ENCODE measurements at regions not wholly inside any gene's neighbourhood (a gene's known extent, or its start where the extent isn't known, plus 50 kb on each side); places are given as distances from the start of the nearest gene placed in this dataset.
"Not testable (repeated sequence)": the region's sequence is repeated elsewhere in the genome, so short reads cannot be mapped to it uniquely, and the experiment has no call there.

DNA sequence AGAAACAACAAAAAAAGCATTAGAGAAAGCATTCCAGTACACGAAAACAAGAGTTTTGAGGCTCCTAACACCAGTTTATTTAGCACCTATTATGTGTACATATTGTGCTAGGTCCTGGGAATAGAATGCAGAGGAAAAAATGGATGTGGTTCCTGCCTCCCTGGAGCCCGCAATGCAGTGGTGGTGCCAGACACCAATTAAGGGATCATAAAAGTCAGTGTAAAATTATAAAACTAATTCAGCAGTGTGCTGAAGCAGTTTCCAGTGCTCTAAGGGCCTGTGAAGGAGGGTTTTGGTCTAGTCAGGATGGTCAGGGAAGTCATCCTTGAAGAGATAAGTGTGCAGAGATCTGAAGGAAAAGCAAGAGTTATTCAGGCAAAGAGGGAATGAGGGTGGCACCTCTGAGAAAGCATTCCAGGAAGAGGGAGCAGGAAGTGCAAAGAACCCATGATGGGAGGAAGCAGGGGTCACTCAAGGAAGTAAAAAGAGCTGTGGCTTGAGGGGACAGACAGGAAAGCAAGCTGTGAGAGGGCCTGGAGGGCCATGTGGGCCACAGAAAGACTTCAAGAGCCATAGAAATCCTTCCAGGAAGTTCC lies 65.2 kb upstream of the IFNLR1 start:
- Histone ChIP-seq H3K4me3 (ENCODE audit: low read length) (no peak overlapping the region), H3K36me3 (ENCODE audit: control insufficient read depth, insufficient read depth, low read length, severe bottlenecking) (no peaks in the 10 kb centered on the region), H3K9me3 (ENCODE audit: control insufficient read depth, low read length) (peaks cover 22% of the 10 kb centered on the region), H3K27me3 (replicated peaks; ENCODE audit: control insufficient read depth, insufficient read depth, low read length) (peaks cover 13% of the 10 kb centered on the region), H3K9ac (ENCODE audit: low read length) (no peak overlapping the region), H3K4me1 (ENCODE audit: control insufficient read depth, insufficient read depth, low read length) (no peaks in the 10 kb centered on the region)
- DNase-seq (ENCODE audit: low read depth) = no peak

DNA sequence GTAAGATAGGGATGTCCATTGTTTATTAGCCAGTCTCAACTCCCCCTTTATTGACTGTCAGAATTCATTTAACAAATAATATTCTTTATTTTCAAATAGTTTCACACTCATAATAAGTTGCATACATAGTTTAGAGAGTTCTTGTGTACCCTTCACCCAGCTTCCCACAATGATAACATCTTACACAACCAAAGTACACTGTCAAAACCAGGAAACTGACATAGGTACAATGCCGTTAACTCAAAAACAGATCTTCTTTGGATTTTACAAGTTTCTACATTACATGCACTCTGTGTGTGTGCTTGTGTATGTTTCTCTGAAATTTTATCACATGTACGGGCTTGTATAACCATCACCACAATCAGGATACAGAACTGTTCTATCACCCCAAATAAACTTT lies 64.4 kb upstream of the IFNLR1 start:
- Histone ChIP-seq H3K9ac (ENCODE audit: low read length) (no peak overlapping the region), H3K9me3 (ENCODE audit: control insufficient read depth, low read length) (peaks cover 14% of the 10 kb centered on the region)

DNA sequence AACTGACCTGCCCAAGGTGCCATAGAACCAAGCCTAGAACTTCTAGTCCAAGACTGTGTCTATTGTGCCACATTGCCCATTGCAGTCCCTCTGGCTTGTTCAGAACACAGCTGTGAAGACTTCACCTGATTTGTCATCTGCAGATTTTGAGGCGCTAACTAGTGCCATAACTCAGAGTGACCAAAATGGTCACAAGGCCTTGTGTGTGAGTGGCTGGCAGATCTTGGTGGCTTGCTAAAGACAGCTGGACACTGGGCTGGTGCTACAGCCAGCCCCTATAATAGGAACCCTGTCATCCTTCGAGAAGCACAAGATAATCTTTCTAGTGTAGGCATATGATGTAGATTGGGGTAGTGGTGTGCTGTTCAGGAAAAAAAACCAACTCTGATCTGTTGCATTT lies 63.7 kb upstream of the IFNLR1 start:
- H3K27me3 ChIP-seq (replicated peaks; ENCODE audit: control insufficient read depth, insufficient read depth, low read length) = peaks cover 8% of the 10 kb centered on the region
- H3K36me3 ChIP-seq (ENCODE audit: control insufficient read depth, insufficient read depth, low read length, severe bottlenecking) = no peaks in the 10 kb centered on the region
- DNase-seq (ENCODE audit: low read depth) = no peak
- H3K4me3 ChIP-seq (ENCODE audit: low read length) = no peak overlapping the region
- H3K4me1 ChIP-seq (ENCODE audit: control insufficient read depth, insufficient read depth, low read length) = no peaks in the 10 kb centered on the region
- H3K9ac ChIP-seq (ENCODE audit: low read length) = no peak overlapping the region
- peaks cover 10% of the 10 kb centered on the region for H3K9me3 ChIP-seq (ENCODE audit: control insufficient read depth, low read length)

More for the DNA sequence above, 64.4 kb upstream of the IFNLR1 start:
- Histone ChIP-seq H3K4me1 (ENCODE audit: control insufficient read depth, insufficient read depth, low read length) (no peaks in the 10 kb centered on the region), H3K27me3 (replicated peaks; ENCODE audit: control insufficient read depth, insufficient read depth, low read length) (peaks cover 9% of the 10 kb centered on the region), H3K36me3 (ENCODE audit: control insufficient read depth, insufficient read depth, low read length, severe bottlenecking) (no peaks in the 10 kb centered on the region), H3K4me3 (ENCODE audit: low read length) (no peak overlapping the region)
- no peak for DNase-seq (ENCODE audit: low read depth)

DNA sequence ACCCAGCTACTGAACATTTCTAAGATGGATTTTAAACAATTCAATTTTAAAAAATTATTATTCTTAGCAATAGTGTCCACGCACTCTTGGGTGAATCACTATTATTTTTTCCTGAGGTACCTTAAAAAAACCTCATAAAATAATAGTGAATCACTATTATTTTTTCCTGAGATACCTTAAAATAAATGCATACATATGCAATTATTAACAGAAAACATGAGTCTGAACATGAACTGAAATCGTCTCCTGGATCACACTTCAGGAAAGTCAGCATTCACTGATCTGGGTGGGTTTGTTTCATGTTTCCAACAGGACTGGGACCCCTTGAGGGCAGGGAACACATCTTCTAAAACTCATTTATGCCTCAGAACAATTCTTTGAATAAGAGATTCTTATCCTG lies 63.1 kb upstream of the IFNLR1 start:
- Histone ChIP-seq H3K4me3 (ENCODE audit: low read length) (no peak overlapping the region), H3K36me3 (ENCODE audit: control insufficient read depth, insufficient read depth, low read length, severe bottlenecking) (no peaks in the 10 kb centered on the region), H3K4me1 (ENCODE audit: control insufficient read depth, insufficient read depth, low read length) (no peaks in the 10 kb centered on the region), H3K9me3 (ENCODE audit: control insufficient read depth, low read length) (peaks cover 10% of the 10 kb centered on the region), H3K9ac (ENCODE audit: low read length) (no peak overlapping the region), H3K27me3 (replicated peaks; ENCODE audit: control insufficient read depth, insufficient read depth, low read length) (peaks cover 8% of the 10 kb centered on the region)
- DNase-seq (ENCODE audit: low read depth) = no peak

DNA sequence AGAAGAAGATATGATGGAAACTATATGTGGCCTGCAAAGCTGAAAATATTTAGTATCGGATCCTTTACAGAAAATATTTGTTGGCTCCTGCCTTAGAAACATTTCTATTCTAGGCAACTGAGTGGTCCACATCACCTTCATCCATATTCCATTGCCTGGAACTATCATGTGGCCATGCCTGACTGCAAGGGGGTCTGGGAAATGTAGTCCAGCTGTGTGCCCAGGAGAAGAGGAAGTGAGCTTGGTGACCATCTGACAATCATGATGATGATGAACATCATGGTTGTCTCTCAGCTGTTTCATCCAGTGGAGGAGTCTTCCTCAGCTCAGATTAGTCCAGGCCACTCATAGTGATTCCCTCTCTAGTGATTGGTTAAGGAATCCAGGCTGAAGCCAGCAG lies 61.8 kb upstream of the IFNLR1 start:
- no peak for DNase-seq (ENCODE audit: low read depth)
- H3K27me3 ChIP-seq (replicated peaks; ENCODE audit: control insufficient read depth, insufficient read depth, low read length) = peaks cover 8% of the 10 kb centered on the region
- no peak overlapping the region for H3K9ac ChIP-seq (ENCODE audit: low read length)
- peaks cover 10% of the 10 kb centered on the region for H3K9me3 ChIP-seq (ENCODE audit: control insufficient read depth, low read length)
- H3K4me3 ChIP-seq (ENCODE audit: low read length) = no peak overlapping the region
- H3K4me1 ChIP-seq (ENCODE audit: control insufficient read depth, insufficient read depth, low read length) = peaks cover 8% of the 10 kb centered on the region
- no peaks in the 10 kb centered on the region for H3K36me3 ChIP-seq (ENCODE audit: control insufficient read depth, insufficient read depth, low read length, severe bottlenecking)

DNA sequence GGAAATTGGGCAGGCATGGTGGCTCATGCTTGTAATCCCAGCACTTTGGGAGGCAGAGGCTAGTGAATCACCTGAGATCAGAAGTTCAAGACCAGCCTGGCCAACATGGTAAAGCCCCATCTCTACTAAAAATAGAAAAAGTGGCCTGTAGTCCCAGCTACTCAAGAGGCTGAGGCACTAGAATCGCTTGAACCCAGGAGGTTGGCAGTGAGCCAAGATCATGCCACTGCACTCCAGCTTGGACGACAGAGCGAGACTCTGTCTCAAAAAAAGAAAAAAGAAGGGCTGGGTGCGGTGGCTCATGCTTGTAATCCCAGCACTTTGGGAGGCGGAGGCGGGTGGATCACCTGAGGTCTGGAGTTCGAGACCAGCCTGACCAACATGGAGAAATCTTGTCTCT lies 60.2 kb upstream of the IFNLR1 start:
- not testable (repeated sequence) for H3K9ac ChIP-seq (ENCODE audit: low read length); H3K27me3 ChIP-seq (replicated peaks; ENCODE audit: control insufficient read depth, insufficient read depth, low read length); H3K36me3 ChIP-seq (ENCODE audit: control insufficient read depth, insufficient read depth, low read length, severe bottlenecking); H3K4me1 ChIP-seq (ENCODE audit: control insufficient read depth, insufficient read depth, low read length); DNase-seq (ENCODE audit: low read depth); H3K4me3 ChIP-seq (ENCODE audit: low read length)
- H3K9me3 ChIP-seq (ENCODE audit: control insufficient read depth, low read length) = peaks cover 10% of the 10 kb centered on the region

DNA sequence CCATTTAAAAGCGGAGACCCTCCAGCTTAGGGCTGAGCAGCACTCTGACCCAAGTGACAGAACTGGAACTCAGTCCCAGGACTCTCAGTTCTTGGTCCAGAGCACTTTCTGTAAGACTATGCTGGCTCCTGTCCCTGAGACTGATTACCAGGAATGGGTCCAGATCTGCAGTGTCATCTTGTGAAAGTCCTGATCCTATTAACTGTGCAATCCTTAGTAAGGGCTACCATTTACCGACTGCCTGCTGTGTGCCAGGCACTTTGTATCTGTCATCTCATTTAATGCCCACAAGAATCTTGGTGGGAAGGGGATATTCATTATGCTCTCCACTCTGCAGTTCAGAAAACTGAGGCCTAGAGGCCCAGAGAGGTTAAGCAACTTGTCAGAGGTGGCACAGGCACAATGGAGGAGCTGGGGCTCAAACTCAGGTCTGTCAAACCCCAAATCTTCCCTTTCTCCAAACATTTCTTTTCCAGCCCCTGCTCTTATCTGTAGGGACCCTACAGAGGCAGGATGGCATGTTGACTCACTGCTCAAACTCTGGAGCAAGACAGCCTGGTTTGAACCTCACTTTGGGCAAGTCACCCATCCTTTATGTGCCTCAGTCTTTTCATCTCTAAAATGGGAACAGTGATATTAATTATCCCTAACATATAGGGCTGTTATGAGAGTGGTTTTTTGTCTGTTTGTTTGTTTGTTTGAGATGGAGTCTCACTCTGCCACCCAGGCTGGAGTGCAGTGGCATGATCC lies 57.6 kb upstream of the IFNLR1 start:
- H3K27me3 ChIP-seq (replicated peaks; ENCODE audit: control insufficient read depth, insufficient read depth, low read length) = peaks cover 8% of the 10 kb centered on the region
- peaks cover 8% of the 10 kb centered on the region for H3K4me1 ChIP-seq (ENCODE audit: control insufficient read depth, insufficient read depth, low read length)
- H3K36me3 ChIP-seq (ENCODE audit: control insufficient read depth, insufficient read depth, low read length, severe bottlenecking) = no peaks in the 10 kb centered on the region
- H3K9me3 ChIP-seq (ENCODE audit: control insufficient read depth, low read length) = no peaks in the 10 kb centered on the region
- no peak overlapping the region for H3K4me3 ChIP-seq (ENCODE audit: low read length)
- no peak for DNase-seq (ENCODE audit: low read depth)
- no peak overlapping the region for H3K9ac ChIP-seq (ENCODE audit: low read length)

DNA sequence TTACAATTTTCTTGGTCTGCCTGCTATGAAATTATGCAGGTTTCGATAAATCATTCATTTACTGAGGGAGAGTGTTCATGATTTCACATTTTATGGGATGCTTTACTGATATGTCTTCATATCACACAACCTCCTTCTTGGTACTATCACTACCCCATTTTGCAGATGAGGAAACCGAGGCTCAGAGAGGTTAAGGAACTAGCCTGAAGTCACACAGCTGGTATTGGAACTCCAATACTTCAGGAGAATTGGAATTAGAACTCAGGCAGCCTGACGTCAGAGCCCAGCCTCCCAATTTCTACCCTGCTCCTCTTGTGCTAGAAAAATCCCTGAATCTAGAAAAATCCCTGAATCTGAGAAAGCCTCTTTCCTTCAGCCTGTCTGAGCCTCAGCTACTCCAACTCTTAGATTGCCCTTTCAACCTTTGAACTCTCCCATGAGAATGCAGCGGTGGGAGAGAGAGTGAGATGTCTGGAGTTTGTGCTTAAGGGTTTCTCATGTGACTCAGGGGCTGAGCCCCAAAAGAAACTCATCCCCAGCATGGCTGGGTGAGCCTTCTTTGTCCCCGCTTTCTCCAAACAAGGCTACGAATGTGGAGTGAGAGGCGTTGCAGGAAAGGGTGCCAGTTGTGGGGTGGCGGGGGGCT lies 50.8 kb upstream of the IFNLR1 start:
- peaks cover 3% of the 10 kb centered on the region for H3K9me3 ChIP-seq (ENCODE audit: control insufficient read depth, low read length)
- H3K9ac ChIP-seq (ENCODE audit: low read length) = no peak overlapping the region
- no peaks in the 10 kb centered on the region for H3K36me3 ChIP-seq (ENCODE audit: control insufficient read depth, insufficient read depth, low read length, severe bottlenecking)
- H3K4me3 ChIP-seq (ENCODE audit: low read length) = no peak overlapping the region
- no peaks in the 10 kb centered on the region for H3K27me3 ChIP-seq (replicated peaks; ENCODE audit: control insufficient read depth, insufficient read depth, low read length)
- no peak for DNase-seq (ENCODE audit: low read depth)
- peaks cover 18% of the 10 kb centered on the region for H3K4me1 ChIP-seq (ENCODE audit: control insufficient read depth, insufficient read depth, low read length)

DNA sequence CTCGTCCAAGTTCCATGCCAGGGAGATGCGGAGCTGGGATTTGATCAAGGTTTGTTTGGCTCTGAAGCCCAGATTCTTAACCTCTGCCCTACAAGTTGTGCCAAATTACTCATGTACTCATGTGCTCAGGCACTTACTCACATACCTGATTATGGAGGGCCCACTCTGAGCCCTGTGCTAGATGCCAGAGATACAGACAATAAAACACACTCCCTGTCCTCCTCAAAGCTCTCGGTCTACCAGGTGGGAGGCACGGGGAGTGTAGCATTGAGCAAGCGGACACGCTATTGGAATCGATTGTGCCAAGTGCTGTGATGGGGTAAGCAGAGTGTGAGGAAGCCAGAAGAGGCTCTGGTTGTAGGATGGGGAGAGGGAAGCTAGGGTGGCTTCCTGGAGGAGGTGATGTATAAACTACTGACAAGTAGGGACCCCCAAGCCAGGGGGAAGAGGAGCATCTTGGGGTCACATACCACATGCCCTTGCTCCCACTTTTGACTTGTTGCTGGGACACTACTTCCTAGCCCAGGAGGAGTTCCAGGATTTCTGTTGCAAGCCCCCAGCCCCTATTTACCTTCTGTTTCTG lies 49.8 kb upstream of the IFNLR1 start:
- Histone ChIP-seq H3K4me3 (ENCODE audit: low read length) (no peak overlapping the region), H3K36me3 (ENCODE audit: control insufficient read depth, insufficient read depth, low read length, severe bottlenecking) (no peaks in the 10 kb centered on the region), H3K9ac (ENCODE audit: low read length) (peak overlapping the region; percentile 18), H3K27me3 (replicated peaks; ENCODE audit: control insufficient read depth, insufficient read depth, low read length) (peaks cover 1% of the 10 kb centered on the region), H3K4me1 (ENCODE audit: control insufficient read depth, insufficient read depth, low read length) (peaks cover 18% of the 10 kb centered on the region), H3K9me3 (ENCODE audit: control insufficient read depth, low read length) (peaks cover 3% of the 10 kb centered on the region)
- peak; percentile 26 for DNase-seq (ENCODE audit: low read depth)

Measured in adipocyte (in vitro differentiated cells).